ENCODE measurements at regions not wholly inside any gene's neighbourhood (a gene's known extent, or its start where the extent isn't known, plus 50 kb on each side); places are given as distances from the start of the nearest gene placed in this dataset.

DNA sequence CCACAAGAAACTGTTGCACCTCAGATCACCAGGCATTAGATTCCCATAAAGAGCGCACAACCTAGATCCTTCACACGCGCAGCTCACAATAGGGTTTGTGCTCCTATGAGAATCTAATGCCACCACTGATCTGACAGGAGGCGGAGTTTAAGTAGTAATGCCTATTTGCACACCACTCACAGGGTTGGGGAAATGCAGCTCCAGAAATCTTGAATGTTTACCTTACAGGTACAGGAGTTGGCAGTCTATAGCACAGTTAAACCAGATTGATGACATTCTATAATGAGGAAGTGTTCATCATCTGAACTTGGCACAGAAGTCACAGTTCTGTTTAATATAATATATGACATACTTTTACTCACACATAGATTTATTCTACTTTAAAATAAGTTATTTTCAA, 732.2 kb upstream of the ZNF608 start:
- H3K9me3 ChIP-seq (ENCODE audit: control insufficient read depth, insufficient read depth, low read depth, low read length), result peaks cover 18% of the 10 kb centered on the region; the same call in 1 of the 2 replicates
- POLR2A ChIA-PET, result interaction anchor here (0.6 kb wide), 1 partner anchor 666 kb away, joined by 4 read pairs; no protein-coding TSS in a partner anchor
- H3K27me3 ChIP-seq (ENCODE audit: control insufficient read depth, insufficient read depth, low read length), result no peaks in the 10 kb centered on the region
- CTCF ChIA-PET, result no interaction called here
- no peak for ATAC-seq
- peaks cover 7% of the 10 kb centered on the region for H3K4me1 ChIP-seq (ENCODE audit: control insufficient read depth, insufficient read depth, low read length)
- no peak for TF ChIP-seq TCF7L2 (IDR thresholded peaks at IDR 0.05; ENCODE audit: low read depth, low read length)
- TF ChIP-seq CTCF (IDR thresholded peaks at IDR 0.05), result no peak
- intact Hi-C loops (cut with micrococcal nuclease; ENCODE audit: unreplicated experiment), result no loop called here
- H3K4me3 ChIP-seq (ENCODE audit: low read depth in 2 of 2, low read length in 2 of 2), result no peak overlapping the region
- no TSS peak for BruUV-seq (replicated peaks)
- H3K36me3 ChIP-seq (ENCODE audit: control insufficient read depth, insufficient read depth, low read length), result no peaks in the 10 kb centered on the region; the same call in 1 of the 2 replicates
- in situ Hi-C loops (cut with HindIII; ENCODE audit: low pct_unique_long_range_greater_than_20kb, low sequenced_read_pairs), result no loop called here
- H3K27ac ChIP-seq (ENCODE audit: low read length), result peak overlapping the region; percentile 100; the same call in 1 of the 2 replicates
- DNase-seq (ENCODE audit: low read depth, low spot score), result no peak

- intact Hi-C loops (cut with micrococcal nuclease; ENCODE audit: unreplicated experiment), result loop anchor here (5.0 to 10.0 kb wide), 3 partner anchors 59 to 736 kb away; partner anchors contain the start of gene ZNF608
- TF ChIP-seq CTCF (IDR thresholded peaks at IDR 0.05) (no peak), TCF7L2 (IDR thresholded peaks at IDR 0.05; ENCODE audit: low read depth, low read length) (no peak), POLR2AphosphoS5 (IDR thresholded peaks at IDR 0.05; ENCODE audit: low read depth, low read length) (no peak), SIN3A (IDR thresholded peaks at IDR 0.05; ENCODE audit: borderline replicate concordance, insufficient read depth, low read depth, low read length) (no peak)
- TF ChIP-seq, protein P1, sequence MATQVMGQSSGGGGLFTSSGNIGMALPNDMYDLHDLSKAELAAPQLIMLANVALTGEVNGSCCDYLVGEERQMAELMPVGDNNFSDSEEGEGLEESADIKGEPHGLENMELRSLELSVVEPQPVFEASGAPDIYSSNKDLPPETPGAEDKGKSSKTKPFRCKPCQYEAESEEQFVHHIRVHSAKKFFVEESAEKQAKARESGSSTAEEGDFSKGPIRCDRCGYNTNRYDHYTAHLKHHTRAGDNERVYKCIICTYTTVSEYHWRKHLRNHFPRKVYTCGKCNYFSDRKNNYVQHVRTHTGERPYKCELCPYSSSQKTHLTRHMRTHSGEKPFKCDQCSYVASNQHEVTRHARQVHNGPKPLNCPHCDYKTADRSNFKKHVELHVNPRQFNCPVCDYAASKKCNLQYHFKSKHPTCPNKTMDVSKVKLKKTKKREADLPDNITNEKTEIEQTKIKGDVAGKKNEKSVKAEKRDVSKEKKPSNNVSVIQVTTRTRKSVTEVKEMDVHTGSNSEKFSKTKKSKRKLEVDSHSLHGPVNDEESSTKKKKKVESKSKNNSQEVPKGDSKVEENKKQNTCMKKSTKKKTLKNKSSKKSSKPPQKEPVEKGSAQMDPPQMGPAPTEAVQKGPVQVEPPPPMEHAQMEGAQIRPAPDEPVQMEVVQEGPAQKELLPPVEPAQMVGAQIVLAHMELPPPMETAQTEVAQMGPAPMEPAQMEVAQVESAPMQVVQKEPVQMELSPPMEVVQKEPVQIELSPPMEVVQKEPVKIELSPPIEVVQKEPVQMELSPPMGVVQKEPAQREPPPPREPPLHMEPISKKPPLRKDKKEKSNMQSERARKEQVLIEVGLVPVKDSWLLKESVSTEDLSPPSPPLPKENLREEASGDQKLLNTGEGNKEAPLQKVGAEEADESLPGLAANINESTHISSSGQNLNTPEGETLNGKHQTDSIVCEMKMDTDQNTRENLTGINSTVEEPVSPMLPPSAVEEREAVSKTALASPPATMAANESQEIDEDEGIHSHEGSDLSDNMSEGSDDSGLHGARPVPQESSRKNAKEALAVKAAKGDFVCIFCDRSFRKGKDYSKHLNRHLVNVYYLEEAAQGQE (IDR thresholded peaks at IDR 0.05; ENCODE audit: insufficient read depth in 1 of 2, low read depth in 2 of 2, low read length in 1 of 2), result no peak
- Histone ChIP-seq H3K9me3 (ENCODE audit: control insufficient read depth, insufficient read depth, low read depth, low read length) (peaks cover 18% of the 10 kb centered on the region; the same call in 1 of the 2 replicates), H3K27ac (ENCODE audit: low read length) (peak overlapping the region; percentile 100), H3K27me3 (ENCODE audit: control insufficient read depth, insufficient read depth, low read length) (no peaks in the 10 kb centered on the region), H3K36me3 (ENCODE audit: control insufficient read depth, insufficient read depth, low read length) (no peaks in the 10 kb centered on the region; the same call in 1 of the 2 replicates), H3K4me3 (ENCODE audit: low read depth in 2 of 2, low read length in 2 of 2) (no peak overlapping the region), H3K4me1 (ENCODE audit: control insufficient read depth, insufficient read depth, low read length) (peaks cover 23% of the 10 kb centered on the region)
- POLR2A ChIA-PET, result no interaction called here
- ATAC-seq, result no peak
- no peak for DNase-seq (ENCODE audit: low read depth, low spot score)
- BruUV-seq (replicated peaks), result no TSS peak
- CTCF ChIA-PET, result no interaction called here
- in situ Hi-C loops (cut with HindIII; ENCODE audit: low pct_unique_long_range_greater_than_20kb, low sequenced_read_pairs), result no loop called here
Observed at GRCh38 chr5:125480911-125481310, 734.5 kb upstream of the ZNF608 start.
